ENCODE measurements at regions not wholly inside any gene's neighbourhood (a gene's known extent, or its start where the extent isn't known, plus 50 kb on each side); places are given as distances from the start of the nearest gene placed in this dataset.

DNA sequence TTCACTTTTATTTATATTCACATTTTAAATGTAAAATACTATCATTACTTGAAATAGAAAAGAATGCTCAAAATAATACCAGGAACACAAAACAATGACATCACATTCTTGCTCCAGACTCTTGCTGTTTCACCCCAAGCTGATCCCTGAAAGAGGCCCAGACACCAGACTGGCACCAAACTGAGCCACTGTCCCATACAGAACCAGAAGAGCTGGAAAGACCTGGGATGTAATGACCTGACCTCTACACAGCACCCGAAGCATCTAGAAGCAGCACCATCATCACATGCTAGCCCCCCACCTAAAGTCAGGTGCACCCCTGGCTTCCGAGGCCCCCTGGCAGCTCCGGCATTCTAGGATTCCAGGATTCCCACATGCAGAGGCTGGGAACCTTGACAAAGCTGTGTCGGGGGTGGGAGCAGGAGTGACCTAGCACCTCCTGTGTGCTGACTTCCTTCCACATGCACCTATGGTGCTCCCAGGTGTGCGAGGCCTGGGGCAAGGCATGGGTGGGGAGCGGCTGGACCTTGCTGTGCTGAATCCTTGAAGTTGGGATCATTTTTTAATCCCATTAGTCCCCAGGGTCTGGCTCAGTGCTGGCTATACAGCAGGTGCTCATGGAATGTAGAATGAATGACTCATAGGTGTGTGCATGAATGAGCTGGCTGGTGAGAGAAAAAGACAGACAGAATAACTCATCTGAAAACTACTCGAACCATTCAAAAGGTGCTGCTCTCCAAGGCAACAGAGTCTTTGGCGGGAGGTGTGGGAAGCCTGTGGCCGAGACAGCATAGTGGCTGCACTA, 144.7 kb upstream of the IQSEC1 start:
- Histone ChIP-seq H3K27me3 (ENCODE audit: control insufficient read depth in 2 of 2, insufficient read depth in 2 of 2, low read length in 2 of 2) (peaks cover 64 to 88% of the 10 kb centered on the region in 2 experiments), H3K27ac (ENCODE audit: extremely low read depth, low read depth, low read length) (no peak overlapping the region), H3K9ac (ENCODE audit: insufficient read depth in 1 of 2, low read depth in 2 of 2, low read length in 2 of 2) (no peak overlapping the region), H4K20me1 (replicated peaks; ENCODE audit: control insufficient read depth, insufficient read depth, low read length) (peaks cover 27% of the 10 kb centered on the region), H3K9me1 (ENCODE audit: control insufficient read depth, insufficient read depth, low read length) (peaks cover 4% of the 10 kb centered on the region), H3K4me1 (replicated peaks in 1 of 2; ENCODE audit: control insufficient read depth in 2 of 2, insufficient read depth in 2 of 2, low read length in 2 of 2) (no peaks in the 10 kb centered on the region; a peak in 1 of 5 replicates), H3K36me3 (ENCODE audit: control insufficient read depth, insufficient read depth, low read length) (no peaks in the 10 kb centered on the region), H2AFZ (ENCODE audit: low read depth, low read length) (no peak overlapping the region), H3K79me2 (ENCODE audit: control insufficient read depth, insufficient read depth, low read length) (no peaks in the 10 kb centered on the region), H3K4me2 (ENCODE audit: insufficient read depth, low read length) (no peak overlapping the region), H3K9me3 (replicated peaks; ENCODE audit: control insufficient read depth, insufficient read depth, low read depth, low read length) (no peaks in the 10 kb centered on the region), H3K4me3 (no peak overlapping the region)
- FAIRE-seq (no peak), ATAC-seq (no peak), DNase-seq (ENCODE audit: extremely low read depth in 1 of 4, low spot score in 3 of 4) (no peak)
- no TSS peak for BruUV-seq (replicated peaks)
- CTCF ChIA-PET (ENCODE audit: low intra/inter-chr PET ratio), result interaction anchor here (0.6 kb wide), 1 partner anchor 393 kb away, joined by 3 read pairs; no protein-coding TSS in a partner anchor
- WGBS (ENCODE audit: insufficient coverage, low coverage, missing lambda C conversion rate), result 1% methylated on average over 9 of the region's 9 CpGs
- POLR2A ChIA-PET, result interaction anchor here (0.6 kb wide), 1 partner anchor 9 kb away, joined by 4 read pairs; no protein-coding TSS in a partner anchor
- intact Hi-C loops (cut with micrococcal nuclease) (no loop called here), in situ Hi-C loops (cut with MboI) (no loop called here)
- TF ChIP-seq SRSF1 (IDR thresholded peaks at IDR 0.05; ENCODE audit: low read depth, low read length) (no peak), OTX1 (CRISPR knock-in tag; IDR thresholded peaks at IDR 0.05) (no peak), MCM3 (IDR thresholded peaks at IDR 0.05) (no peak), PML (IDR thresholded peaks at IDR 0.05; ENCODE audit: low read length) (no peak), ZNF780A (CRISPR knock-in tag; IDR thresholded peaks at IDR 0.05) (no peak), KAT8 (IDR thresholded peaks at IDR 0.05; ENCODE audit: low read depth) (no peak)

DNA sequence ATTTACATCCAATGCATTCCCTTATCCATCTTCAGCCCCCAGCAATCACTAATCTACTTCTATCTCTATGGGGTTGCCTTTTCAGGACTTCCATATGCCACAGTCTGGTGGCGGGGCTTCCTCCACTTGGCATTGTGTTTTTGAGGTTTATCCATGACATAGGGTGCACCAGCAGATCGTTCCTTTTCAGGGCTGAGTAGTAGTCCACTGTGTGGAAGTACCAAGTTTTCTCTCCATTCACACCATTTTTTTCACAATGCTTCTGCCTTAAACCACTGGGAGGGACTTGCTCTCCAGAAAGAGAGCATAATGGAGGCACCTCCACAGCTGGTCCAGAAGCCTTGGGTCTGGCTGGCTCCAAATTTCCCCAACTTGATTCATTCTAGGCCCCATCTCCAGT, 144.0 kb upstream of the IQSEC1 start:
- no peak for FAIRE-seq

More for the DNA sequence above, 144.0 kb upstream of the IQSEC1 start:
- DNase-seq (ENCODE audit: extremely low read depth in 1 of 4, low spot score in 3 of 4) (no peak), ATAC-seq (no peak)
- Histone ChIP-seq H3K4me2 (ENCODE audit: insufficient read depth, low read length) (no peak overlapping the region), H3K9ac (ENCODE audit: insufficient read depth in 1 of 2, low read depth in 2 of 2, low read length in 2 of 2) (no peak overlapping the region), H3K36me3 (ENCODE audit: control insufficient read depth, insufficient read depth, low read length) (no peaks in the 10 kb centered on the region), H3K9me1 (ENCODE audit: control insufficient read depth, insufficient read depth, low read length) (peaks cover 4% of the 10 kb centered on the region), H3K27me3 (ENCODE audit: control insufficient read depth in 2 of 2, insufficient read depth in 2 of 2, low read length in 2 of 2) (peaks cover 63 to 85% of the 10 kb centered on the region in 2 experiments), H2AFZ (ENCODE audit: low read depth, low read length) (no peak overlapping the region), H3K27ac (ENCODE audit: extremely low read depth, low read depth, low read length) (no peak overlapping the region), H3K4me1 (replicated peaks in 1 of 2; ENCODE audit: control insufficient read depth in 2 of 2, insufficient read depth in 2 of 2, low read length in 2 of 2) (no peaks in the 10 kb centered on the region; a peak in 1 of 5 replicates), H3K9me3 (replicated peaks; ENCODE audit: control insufficient read depth, insufficient read depth, low read depth, low read length) (no peaks in the 10 kb centered on the region), H3K4me3 (no peak overlapping the region), H3K79me2 (ENCODE audit: control insufficient read depth, insufficient read depth, low read length) (no peaks in the 10 kb centered on the region), H4K20me1 (replicated peaks; ENCODE audit: control insufficient read depth, insufficient read depth, low read length) (peaks cover 27% of the 10 kb centered on the region)
- TF ChIP-seq SPI1 (IDR thresholded peaks at IDR 0.05; ENCODE audit: borderline replicate concordance, low read depth, low read length) (no peak), ZNF146 (CRISPR knock-in tag; IDR thresholded peaks at IDR 0.05; ENCODE audit: unreplicated experiment) (peak; percentile 88)
- 0% methylated on average over 2 of the region's 2 CpGs for WGBS (ENCODE audit: insufficient coverage, low coverage, missing lambda C conversion rate)
- no TSS peak for BruUV-seq (replicated peaks)
- intact Hi-C loops (cut with micrococcal nuclease), result no loop called here
- in situ Hi-C loops (cut with MboI), result no loop called here
- POLR2A ChIA-PET, result interaction anchor here (0.6 kb wide), 1 partner anchor 10 kb away, joined by 4 read pairs; no protein-coding TSS in a partner anchor
- CTCF ChIA-PET (ENCODE audit: low intra/inter-chr PET ratio), result interaction anchor here (0.6 kb wide), 1 partner anchor 394 kb away, joined by 3 read pairs; no protein-coding TSS in a partner anchor

All from K562 (cell line).